ENCODE measurements at regions not wholly inside any gene's neighbourhood (a gene's known extent, or its start where the extent isn't known, plus 50 kb on each side); places are given as distances from the start of the nearest gene placed in this dataset.

DNA sequence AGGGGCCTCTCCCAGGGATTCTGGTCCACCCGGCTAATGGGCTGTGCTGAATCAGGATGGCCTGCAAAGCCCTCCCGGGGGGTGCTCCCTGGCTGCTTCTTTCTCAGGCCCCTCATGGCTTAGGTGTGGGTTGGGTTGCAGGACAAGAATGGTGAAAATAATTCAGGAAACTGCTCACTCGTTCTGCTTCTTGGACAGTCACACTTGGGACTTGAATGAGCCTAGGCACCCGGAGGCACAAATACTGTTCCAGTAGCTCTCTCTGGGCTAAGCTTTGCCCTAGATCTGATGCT, 83.2 kb downstream of the TRIM29 start:
- TF ChIP-seq, protein P1, sequence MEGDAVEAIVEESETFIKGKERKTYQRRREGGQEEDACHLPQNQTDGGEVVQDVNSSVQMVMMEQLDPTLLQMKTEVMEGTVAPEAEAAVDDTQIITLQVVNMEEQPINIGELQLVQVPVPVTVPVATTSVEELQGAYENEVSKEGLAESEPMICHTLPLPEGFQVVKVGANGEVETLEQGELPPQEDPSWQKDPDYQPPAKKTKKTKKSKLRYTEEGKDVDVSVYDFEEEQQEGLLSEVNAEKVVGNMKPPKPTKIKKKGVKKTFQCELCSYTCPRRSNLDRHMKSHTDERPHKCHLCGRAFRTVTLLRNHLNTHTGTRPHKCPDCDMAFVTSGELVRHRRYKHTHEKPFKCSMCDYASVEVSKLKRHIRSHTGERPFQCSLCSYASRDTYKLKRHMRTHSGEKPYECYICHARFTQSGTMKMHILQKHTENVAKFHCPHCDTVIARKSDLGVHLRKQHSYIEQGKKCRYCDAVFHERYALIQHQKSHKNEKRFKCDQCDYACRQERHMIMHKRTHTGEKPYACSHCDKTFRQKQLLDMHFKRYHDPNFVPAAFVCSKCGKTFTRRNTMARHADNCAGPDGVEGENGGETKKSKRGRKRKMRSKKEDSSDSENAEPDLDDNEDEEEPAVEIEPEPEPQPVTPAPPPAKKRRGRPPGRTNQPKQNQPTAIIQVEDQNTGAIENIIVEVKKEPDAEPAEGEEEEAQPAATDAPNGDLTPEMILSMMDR (IDR thresholded peaks at IDR 0.05; ENCODE audit: low read length): no peak
- TF ChIP-seq EZH2 (IDR thresholded peaks at IDR 0.05; ENCODE audit: borderline replicate concordance, low read length): no peak

All from OCI-LY1 (cell line).